GM21423 (cell line): ENCODE measurements at regions not wholly inside any gene's neighbourhood (a gene's known extent, or its start where the extent isn't known, plus 50 kb on each side); places are given as distances from the start of the nearest gene placed in this dataset.
A peak's percentile ranks its signal among the peaks of the same experiment; 100 is the strongest.
"Not testable (repeated sequence)": the region's sequence is repeated elsewhere in the genome, so short reads cannot be mapped to it uniquely, and the experiment has no call there.

Experiments
- ATAC-seq: cut with Tn5 transposase; IDR thresholded peaks from one replicate; pipeline ENCODE4 v1.9.1; 2021; ENCODE audit warnings: mild to moderate bottlenecking, moderate library complexity; ENCODE audit not compliant: unreplicated experiment

- ATAC-seq: no peak
Observed at GRCh38 chr22:22345781-22346180, 101.2 kb downstream of the VPREB1 start.

- ATAC-seq: no peak
Observed at GRCh38 chr22:22346401-22347107, 102.0 kb downstream of the VPREB1 start.

- ATAC-seq: no peak
Observed at GRCh38 chr22:22348127-22348814, 103.7 kb downstream of the VPREB1 start.

- no peak for ATAC-seq
Observed at GRCh38 chr22:22348815-22349454, 104.3 kb downstream of the VPREB1 start.

GRCh38 chr22:22349455-22349836 lies 104.9 kb downstream of the VPREB1 start:
- ATAC-seq: no peak

GRCh38 chr22:22351366-22351765 lies 106.8 kb downstream of the VPREB1 start:
- ATAC-seq: no peak

GRCh38 chr22:22352371-22352999 lies 107.9 kb downstream of the VPREB1 start:
- ATAC-seq: no peak

- no peak for ATAC-seq
Observed at GRCh38 chr22:22355096-22355834, 110.7 kb downstream of the VPREB1 start.

- peak; percentile 85 for ATAC-seq
Observed at GRCh38 chr22:22357024-22357883, 112.7 kb downstream of the VPREB1 start.

- ATAC-seq: no peak
Observed at GRCh38 chr22:22358152-22358551, 113.6 kb downstream of the VPREB1 start.

GRCh38 chr22:22358686-22359085 lies 114.1 kb downstream of the VPREB1 start:
- no peak for ATAC-seq

GRCh38 chr22:22359465-22359864 lies 114.9 kb downstream of the VPREB1 start:
- ATAC-seq: no peak

- no peak for ATAC-seq
Observed at GRCh38 chr22:22360014-22360413, 115.4 kb downstream of the VPREB1 start.

- no peak for ATAC-seq
Observed at GRCh38 chr22:22362311-22362710, 117.7 kb downstream of the VPREB1 start.

GRCh38 chr22:22362936-22363335 lies 118.3 kb downstream of the VPREB1 start:
- ATAC-seq: no peak

GRCh38 chr22:22364207-22364606 lies 119.6 kb downstream of the VPREB1 start:
- ATAC-seq: no peak

GRCh38 chr22:22366537-22366936 lies 122.0 kb downstream of the VPREB1 start:
- ATAC-seq: no peak

- ATAC-seq: no peak
Observed at GRCh38 chr22:22368516-22368915, 123.9 kb downstream of the VPREB1 start.

- ATAC-seq: not testable (repeated sequence)
Observed at GRCh38 chr22:22369219-22369963, 124.8 kb downstream of the VPREB1 start.
